SK-N-SH (cell line): ENCODE measurements at regions not wholly inside any gene's neighbourhood (a gene's known extent, or its start where the extent isn't known, plus 50 kb on each side); places are given as distances from the start of the nearest gene placed in this dataset.

Source experiments
- CTCF ChIA-PET: fragments of 300-600, 350-600 bp; formaldehyde crosslinking; extraction: SDS; loops from one replicate; lab custom pipeline; 2021; lab: Yijun Ruan, JAX
- POLR2A ChIA-PET: fragments of 350-600 bp; sonication (Branson Sonifier 250); formaldehyde crosslinking; extraction: SDS; loops from one replicate; lab custom pipeline; 2020; ENCODE audit warnings: antibody characterized with exemption, inconsistent platforms; lab: Yijun Ruan, JAX
- DNase-seq: peaks from one replicate; pipeline ENCODE4 v3.0.0; 2012
- H2AFZ ChIP-seq: fragments of 200-600 bp; sonication (generic); 2 replicates; pipeline ENCODE4 v1.8.1; 2016; ENCODE audit warnings: antibody characterized with exemption, mild to moderate bottlenecking, low read depth
- H3F3A ChIP-seq: fragments of 200-600 bp; sonication (generic); replicated peaks from 2 replicates; pipeline ENCODE3; 2016; ENCODE audit warnings: antibody characterized with exemption, mild to moderate bottlenecking; ENCODE audit not compliant: insufficient read depth
- H3K27ac ChIP-seq, 2 experiments: fragments of 200-500 bp in 1 of 2; fragments of 200-600 bp in 1 of 2; sonication (Bioruptor generic) in 1 of 2; sonication (generic), shearing (Covaris generic) in 1 of 2; 2 replicates each; pipeline versions ENCODE4 v1.5.1 to v1.6.1; 2014 to 2016; ENCODE audit warnings: low read depth in 2 of 2, inconsistent platforms in 1 of 2, low read length in 1 of 2, mild to moderate bottlenecking in 1 of 2, mixed read lengths in 1 of 2
- H3K27me3 ChIP-seq: fragments of 200-600 bp; sonication (generic), shearing (Covaris generic); 2 replicates; pipeline ENCODE4 v1.6.1; 2016; ENCODE audit warnings: mixed run types; ENCODE audit not compliant: insufficient read depth
- H3K36me3 ChIP-seq, 2 experiments: fragments of 200-500 bp in 1 of 2; fragments of 200-600 bp in 1 of 2; sonication (Bioruptor generic) in 1 of 2; sonication (generic) in 1 of 2; replicated peaks in 1 of 2; 2 replicates each; pipeline versions ENCODE3 to v1.5.1; 2014 to 2016; ENCODE audit warnings: low read length in 1 of 2, mild to moderate bottlenecking in 1 of 2; ENCODE audit not compliant: insufficient read depth in 2 of 2, control insufficient read depth in 1 of 2
- H3K4me1 ChIP-seq, 2 experiments: fragments of 200-500 bp in 1 of 2; fragments of 200-600 bp in 1 of 2; sonication (Bioruptor generic) in 1 of 2; sonication (generic), shearing (Covaris generic) in 1 of 2; 2 replicates each; pipeline versions ENCODE4 v1.5.1 to v1.6.1; 2014 to 2016; ENCODE audit warnings: low read depth in 1 of 2, low read length in 1 of 2, mixed run types in 1 of 2; ENCODE audit not compliant: insufficient read depth in 2 of 2, control insufficient read depth in 1 of 2
- H3K4me2 ChIP-seq: fragments of 200-600 bp; sonication (generic), shearing (Covaris generic); 2 replicates; pipeline ENCODE4 v1.6.1; 2017; ENCODE audit warnings: mixed run types
- H3K4me3 ChIP-seq, 2 experiments: fragments of 200-500 bp in 1 of 2; fragments of 200-600 bp in 1 of 2; sonication (Bioruptor generic) in 1 of 2; sonication (generic), shearing (Covaris generic) in 1 of 2; 2 replicates each; pipeline versions ENCODE4 v1.5.1 to v1.8.1; 2014 to 2016; ENCODE audit warnings: low read depth in 2 of 2, inconsistent platforms in 1 of 2, low read length in 1 of 2, mild to moderate bottlenecking in 1 of 2, mixed read lengths in 1 of 2, moderate library complexity in 1 of 2
- H3K79me2 ChIP-seq: fragments of 200-600 bp; sonication (generic); 2 replicates; pipeline ENCODE4 v1.8.1; 2017; ENCODE audit warnings: mild to moderate bottlenecking; ENCODE audit not compliant: insufficient read depth
- H3K9ac ChIP-seq: fragments of 200-600 bp; sonication (generic); 2 replicates; pipeline ENCODE4 v1.6.1; 2017; ENCODE audit warnings: mixed run types
- H3K9me2 ChIP-seq: fragments of 200-600 bp; sonication (generic); 2 replicates; pipeline ENCODE4 v1.6.1; 2017; ENCODE audit warnings: mixed run types
- H3K9me3 ChIP-seq: fragments of 200-600 bp; sonication (generic); 2 replicates; pipeline ENCODE4 v1.6.1; 2017; ENCODE audit warnings: mixed run types, mild to moderate bottlenecking, moderate library complexity
- H4K20me1 ChIP-seq: fragments of 200-600 bp; sonication (generic); 2 replicates; pipeline ENCODE4 v1.6.1; 2017; ENCODE audit warnings: mild to moderate bottlenecking, mixed run types; ENCODE audit not compliant: insufficient read depth
- CHD2 ChIP-seq: fragments of 150-350 bp; IDR thresholded peaks from 2 replicates; pipeline ENCODE4 v1.6.1; 2018; ENCODE audit warnings: low read length; ENCODE audit not compliant: partially characterized antibody
- CTCF ChIP-seq: fragments of 200-600 bp; sonication (generic); IDR thresholded peaks from 2 replicates; pipeline ENCODE4 v1.6.1; 2017; ENCODE audit warnings: antibody characterized with exemption, mild to moderate bottlenecking, moderate library complexity
- FOSL2 ChIP-seq: IDR thresholded peaks from 2 replicates; pipeline ENCODE4 v1.4.0; 2012; ENCODE audit warnings: low read depth, mild to moderate bottlenecking, moderate library complexity, borderline replicate concordance
- FOXJ3 ChIP-seq: sonication (generic); formaldehyde crosslinking; IDR thresholded peaks from 2 replicates; pipeline ENCODE4 v1.5.1; 2020; ENCODE audit warnings: mild to moderate bottlenecking, missing genetic modification reagents
- FOXM1 ChIP-seq: IDR thresholded peaks from 2 replicates; pipeline ENCODE4 v1.4.0; 2012; ENCODE audit warnings: low read depth, mild to moderate bottlenecking
- GABPA ChIP-seq: IDR thresholded peaks from 2 replicates; pipeline ENCODE4 v1.4.0; 2012; ENCODE audit warnings: low read depth, mild to moderate bottlenecking
- JUND ChIP-seq: IDR thresholded peaks from 2 replicates; pipeline ENCODE4 v1.4.0; 2012
- MEF2A ChIP-seq: IDR thresholded peaks from 2 replicates; pipeline ENCODE4 v1.4.0; 2012; ENCODE audit warnings: low read depth, borderline replicate concordance
- MXI1 ChIP-seq: IDR thresholded peaks from 2 replicates; pipeline ENCODE4 v1.6.1; 2012; ENCODE audit warnings: mild to moderate bottlenecking, low read depth, low read length, improper control_type of control experiment
- NFIC ChIP-seq: IDR thresholded peaks from 2 replicates; pipeline ENCODE4 v1.4.0; 2012; ENCODE audit warnings: borderline replicate concordance
- NRF1 ChIP-seq: IDR thresholded peaks from 2 replicates; pipeline ENCODE4 v1.6.1; 2012; ENCODE audit warnings: low read depth, mild to moderate bottlenecking, low read length
- PBX3 ChIP-seq: IDR thresholded peaks from 2 replicates; pipeline ENCODE4; 2012
- POLR2AphosphoS5 ChIP-seq: IDR thresholded peaks from 2 replicates; pipeline ENCODE4 v1.6.1; 2012; ENCODE audit warnings: low read depth, low read length
- RFX5 ChIP-seq: IDR thresholded peaks from 2 replicates; pipeline ENCODE4 v1.6.1; 2012; ENCODE audit warnings: mild to moderate bottlenecking, improper control_type of control experiment, low read length
- RXRA ChIP-seq: IDR thresholded peaks from 2 replicates; pipeline ENCODE4 v1.4.0; 2012; ENCODE audit warnings: low read depth, mild to moderate bottlenecking, borderline replicate concordance
- SIN3A ChIP-seq: IDR thresholded peaks from 2 replicates; pipeline ENCODE4 v1.6.1; 2012; ENCODE audit warnings: low read depth, mild to moderate bottlenecking, low read length, moderate library complexity, borderline replicate concordance
- TAF1 ChIP-seq: IDR thresholded peaks from 2 replicates; pipeline ENCODE4 v1.6.1; 2012; ENCODE audit warnings: low read depth, mild to moderate bottlenecking, low read length, moderate library complexity, borderline replicate concordance
- TEAD4 ChIP-seq: IDR thresholded peaks from 2 replicates; pipeline ENCODE4 v1.4.0; 2012; ENCODE audit warnings: mild to moderate bottlenecking, borderline replicate concordance; ENCODE audit not compliant: insufficient read depth
- WGBS: methylation state at CpG from one replicate; pipeline ENCODE4 v1.1.6; 2017; ENCODE audit warnings: low lambda C conversion rate; 5-methylcytosine and 5-hydroxymethylcytosine counted together
- TF ChIP-seq, protein P1 (sequence below): fragments of 150-350 bp; IDR thresholded peaks from 2 replicates; pipeline ENCODE4 v1.6.1; 2017; ENCODE audit warnings: antibody characterized with exemption, low read length, low read depth, borderline replicate concordance
- TF ChIP-seq, protein P2 (sequence below): fragments of 150-350 bp; IDR thresholded peaks from 2 replicates; pipeline ENCODE4 v1.6.1; 2016; ENCODE audit warnings: mild to moderate bottlenecking, low read depth, low read length

- Histone ChIP-seq H2AFZ (no peak overlapping the region), H3K9me3 (no peaks in the 10 kb centered on the region), H3K27me3 (no peaks in the 10 kb centered on the region), H3K4me2 (no peak overlapping the region), H3K79me2 (no peaks in the 10 kb centered on the region), H3K9me2 (no peaks in the 10 kb centered on the region), H3K4me1 (no peaks in the 10 kb centered on the region; a peak in 2 of 4 replicates), H3K4me3 (no peak overlapping the region; a peak in 1 of 4 replicates)
- CTCF ChIA-PET: no interaction called here
- POLR2A ChIA-PET: no interaction called here
- TF ChIP-seq FOSL2: no peak
- no peak for TF ChIP-seq POLR2AphosphoS5
- no peak for TF ChIP-seq NRF1
- TF ChIP-seq PBX3: no peak
- no peak for TF ChIP-seq FOXJ3 (CRISPR knock-in tag)
- no peak for TF ChIP-seq RXRA
- TF ChIP-seq MXI1: no peak
- no peak for TF ChIP-seq CTCF
- TF ChIP-seq, protein P1, sequence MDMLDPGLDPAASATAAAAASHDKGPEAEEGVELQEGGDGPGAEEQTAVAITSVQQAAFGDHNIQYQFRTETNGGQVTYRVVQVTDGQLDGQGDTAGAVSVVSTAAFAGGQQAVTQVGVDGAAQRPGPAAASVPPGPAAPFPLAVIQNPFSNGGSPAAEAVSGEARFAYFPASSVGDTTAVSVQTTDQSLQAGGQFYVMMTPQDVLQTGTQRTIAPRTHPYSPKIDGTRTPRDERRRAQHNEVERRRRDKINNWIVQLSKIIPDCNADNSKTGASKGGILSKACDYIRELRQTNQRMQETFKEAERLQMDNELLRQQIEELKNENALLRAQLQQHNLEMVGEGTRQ: no peak
- no peak for TF ChIP-seq NFIC
- no peak for TF ChIP-seq SIN3A
- TF ChIP-seq MEF2A: no peak
- no peak for TF ChIP-seq FOXM1
- no peak for TF ChIP-seq JUND
- TF ChIP-seq, all 33 proteins: peak for 0
- Histone ChIP-seq H3K27ac (no peak overlapping the region), H3K9ac (no peak overlapping the region), H3F3A (no peaks in the 10 kb centered on the region), H3K36me3 (no peaks in the 10 kb centered on the region), H4K20me1 (no peaks in the 10 kb centered on the region)
- WGBS: 15% methylated on average over 6 of the region's 6 CpGs
- DNase-seq: no peak
Observed at GRCh38 chr10:105769248-105770184, 1128.4 kb downstream of the SORCS3 start.

- ChIA-PET POLR2A (no interaction called here), CTCF (no interaction called here)
- WGBS: 11% methylated on average over 2 of the region's 2 CpGs
- TF ChIP-seq SIN3A (no peak), TEAD4 (no peak), CTCF (no peak), CHD2 (no peak), NFIC (no peak), RFX5 (no peak), GABPA (no peak), RXRA (no peak), TAF1 (no peak), FOXJ3 (CRISPR knock-in tag) (no peak)
- TF ChIP-seq, protein P2, sequence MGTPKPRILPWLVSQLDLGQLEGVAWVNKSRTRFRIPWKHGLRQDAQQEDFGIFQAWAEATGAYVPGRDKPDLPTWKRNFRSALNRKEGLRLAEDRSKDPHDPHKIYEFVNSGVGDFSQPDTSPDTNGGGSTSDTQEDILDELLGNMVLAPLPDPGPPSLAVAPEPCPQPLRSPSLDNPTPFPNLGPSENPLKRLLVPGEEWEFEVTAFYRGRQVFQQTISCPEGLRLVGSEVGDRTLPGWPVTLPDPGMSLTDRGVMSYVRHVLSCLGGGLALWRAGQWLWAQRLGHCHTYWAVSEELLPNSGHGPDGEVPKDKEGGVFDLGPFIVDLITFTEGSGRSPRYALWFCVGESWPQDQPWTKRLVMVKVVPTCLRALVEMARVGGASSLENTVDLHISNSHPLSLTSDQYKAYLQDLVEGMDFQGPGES: no peak
Observed at GRCh38 chr10:105763611-105764010, 1122.5 kb downstream of the SORCS3 start.

More at GRCh38 chr10:105763611-105764010, 1122.5 kb downstream of the SORCS3 start:
- H4K20me1 ChIP-seq: no peaks in the 10 kb centered on the region
- H3K27me3 ChIP-seq: no peaks in the 10 kb centered on the region
- DNase-seq: no peak
- no peak overlapping the region for H3K27ac ChIP-seq
- no peaks in the 10 kb centered on the region for H3F3A ChIP-seq
- no peaks in the 10 kb centered on the region for H3K9me3 ChIP-seq
- H3K4me1 ChIP-seq: peaks cover 0 to 4% of the 10 kb centered on the region in 2 experiments; a peak in 1 of 4 replicates
- H3K79me2 ChIP-seq: no peaks in the 10 kb centered on the region
- no peak overlapping the region for H2AFZ ChIP-seq
- no peaks in the 10 kb centered on the region for H3K9me2 ChIP-seq
- H3K36me3 ChIP-seq: no peaks in the 10 kb centered on the region
- H3K4me3 ChIP-seq: no peak overlapping the region
- H3K4me2 ChIP-seq: no peak overlapping the region
- H3K9ac ChIP-seq: no peak overlapping the region
